H1 (cell line): ENCODE measurements at regions not wholly inside any gene's neighbourhood (a gene's known extent, or its start where the extent isn't known, plus 50 kb on each side); places are given as distances from the start of the nearest gene placed in this dataset.

Experiments
- CTCF ChIA-PET: fragments of 300-600 bp; sonication (Branson Sonifier 250); formaldehyde crosslinking; loops from one replicate; lab custom pipeline; 2021; ENCODE audit not compliant: partially characterized antibody; lab: Charles Lee
- POLR2A ChIA-PET: fragments of 300-600 bp; sonication (Branson Sonifier 250); formaldehyde crosslinking; loops from one replicate; lab custom pipeline; 2021; ENCODE audit warnings: inconsistent platforms; ENCODE audit not compliant: partially characterized antibody; lab: Charles Lee
- DNase-seq, 2 experiments: peaks; one replicate each; pipeline versions ENCODE4 v3.0.0 to v3.0.0-alpha.2; 2010 to 2022; ENCODE audit warnings: low spot score in 2 of 2, low read depth in 1 of 2, mixed read lengths in 1 of 2
- FAIRE-seq: peaks from 2 replicates; lab custom pipeline; 2011; peaks lifted over from hg19 to GRCh38; lab: Jason Lieb, UNC
- H2AFZ ChIP-seq: 2 replicates; pipeline ENCODE4 v1.8.1; 2012; ENCODE audit warnings: low read length, inconsistent platforms
- H2AK5ac ChIP-seq: 2 replicates; pipeline ENCODE4 v1.6.1; 2013; ENCODE audit warnings: low read depth, low read length
- H2BK120ac ChIP-seq: replicated peaks from 2 replicates; pipeline ENCODE3; 2013; ENCODE audit warnings: low read depth, low read length, inconsistent platforms
- H2BK12ac ChIP-seq: 2 replicates; pipeline ENCODE4 v1.6.1; 2013; ENCODE audit warnings: low read depth, low read length
- H2BK15ac ChIP-seq: 2 replicates; pipeline ENCODE4 v1.6.1; 2013; ENCODE audit warnings: low read length
- H2BK20ac ChIP-seq: 2 replicates; pipeline ENCODE4 v1.6.1; 2013; ENCODE audit warnings: low read length
- H2BK5ac ChIP-seq: 2 replicates; pipeline ENCODE4 v1.6.1; 2013; ENCODE audit warnings: low read depth, low read length
- H3K14ac ChIP-seq: 2 replicates; pipeline ENCODE4 v1.6.1; 2013; ENCODE audit warnings: inconsistent platforms; ENCODE audit not compliant: insufficient read length
- H3K18ac ChIP-seq: 2 replicates; pipeline ENCODE4 v1.6.1; 2013; ENCODE audit warnings: low read length; ENCODE audit errors: extremely low read depth
- H3K23ac ChIP-seq: 2 replicates; pipeline ENCODE4 v1.6.1; 2013; ENCODE audit warnings: inconsistent platforms; ENCODE audit not compliant: insufficient read length
- H3K23me2 ChIP-seq: 2 replicates; pipeline ENCODE4 v1.6.1; 2013; ENCODE audit warnings: low read depth, low read length
- H3K27ac ChIP-seq: 2 replicates; pipeline ENCODE4 v1.6.1; 2011; ENCODE audit warnings: low read depth, low read length, inconsistent platforms
- H3K27me3 ChIP-seq, 4 experiments: replicated peaks in 1 of 4; 1 replicate in 1 of 4; 2 replicates in 3 of 4; pipeline versions ENCODE4 v1.6.1 to v1.8.1; 2011 to 2013; ENCODE audit warnings: low read length in 3 of 4, mild to moderate bottlenecking in 3 of 4, inconsistent platforms in 2 of 4, mixed read lengths in 2 of 4, moderate library complexity in 1 of 4; ENCODE audit not compliant: control insufficient read depth in 3 of 4, insufficient read depth in 3 of 4; ENCODE audit errors: extremely low read depth in 1 of 4
- H3K36me3 ChIP-seq, 4 experiments: 2 replicates each; pipeline versions ENCODE4 v1.6.1 to v1.8.1; 2011 to 2013; ENCODE audit warnings: mild to moderate bottlenecking in 4 of 4, low read length in 3 of 4, moderate library complexity in 2 of 4, control low read depth in 1 of 4, inconsistent platforms in 1 of 4; ENCODE audit not compliant: insufficient read depth in 4 of 4, control insufficient read depth in 2 of 4
- H3K4ac ChIP-seq: replicated peaks from 2 replicates; pipeline ENCODE3; 2013; ENCODE audit warnings: low read length, low read depth, mixed read lengths, inconsistent platforms; ENCODE audit not compliant: insufficient read length
- H3K4me1 ChIP-seq, 4 experiments: replicated peaks in 1 of 4; 1 replicate in 1 of 4; 2 replicates in 3 of 4; pipeline versions ENCODE4 v1.6.1 to v1.8.1; 2011 to 2013; ENCODE audit warnings: low read length in 3 of 4, inconsistent platforms in 2 of 4, mixed read lengths in 1 of 4; ENCODE audit not compliant: insufficient read depth in 4 of 4, control insufficient read depth in 3 of 4
- H3K4me2 ChIP-seq, 2 experiments: 2 replicates each; pipeline versions ENCODE4 v1.6.1 to v1.8.1; 2011 to 2013; ENCODE audit warnings: low read depth in 2 of 2, low read length in 2 of 2, control low read depth in 1 of 2, inconsistent platforms in 1 of 2, mild to moderate bottlenecking in 1 of 2; ENCODE audit not compliant: insufficient read depth in 1 of 2
- H3K4me3 ChIP-seq, 4 experiments: fragments of 200-600, 300-600 bp in 1 of 4; sonication (generic), shearing (Covaris generic), sonication (Bioruptor Twin) in 1 of 4; 2 replicates each; pipeline versions ENCODE4 v1.5.1 to v1.8.1; 2011 to 2016; ENCODE audit warnings: low read length in 4 of 4, low read depth in 3 of 4, control low read depth in 2 of 4, inconsistent platforms in 2 of 4, mild to moderate bottlenecking in 2 of 4, mixed read lengths in 1 of 4, moderate library complexity in 1 of 4; ENCODE audit not compliant: insufficient read depth in 2 of 4; ENCODE audit errors: extremely low read depth in 1 of 4
- H3K56ac ChIP-seq: replicated peaks from 2 replicates; pipeline ENCODE3; 2013; ENCODE audit warnings: low read depth, mild to moderate bottlenecking, mixed read lengths, low read length, inconsistent platforms; ENCODE audit not compliant: insufficient read length
- H3K79me1 ChIP-seq: 2 replicates; pipeline ENCODE4 v1.6.1; 2013; ENCODE audit warnings: low read depth, low read length, control low read depth
- H3K79me2 ChIP-seq, 2 experiments: 2 replicates each; pipeline versions ENCODE4 v1.6.1 to v1.8.1; 2012 to 2013; ENCODE audit warnings: low read length in 2 of 2, mild to moderate bottlenecking in 2 of 2, inconsistent platforms in 1 of 2; ENCODE audit not compliant: insufficient read depth in 2 of 2, control insufficient read depth in 1 of 2
- H3K9ac ChIP-seq, 4 experiments: replicated peaks in 1 of 4; 1 replicate in 1 of 4; 2 replicates in 3 of 4; pipeline versions ENCODE4 v1.6.1 to v1.8.1; 2011 to 2013; ENCODE audit warnings: low read depth in 3 of 4, low read length in 3 of 4, control low read depth in 2 of 4, mild to moderate bottlenecking in 2 of 4, moderate library complexity in 2 of 4, inconsistent platforms in 1 of 4; ENCODE audit errors: extremely low read depth in 1 of 4
- H3K9me3 ChIP-seq, 2 experiments: 2 replicates each; pipeline versions ENCODE4 v1.6.1 to v1.8.1; 2012 to 2013; ENCODE audit warnings: mild to moderate bottlenecking in 2 of 2, moderate library complexity in 2 of 2, control low read depth in 1 of 2, inconsistent platforms in 1 of 2, low read depth in 1 of 2, low read length in 1 of 2, mixed read lengths in 1 of 2; ENCODE audit not compliant: insufficient read depth in 2 of 2
- H4K20me1 ChIP-seq, 2 experiments: replicated peaks in 1 of 2; 2 replicates each; pipeline versions ENCODE3 to v1.8.1; 2011 to 2013; ENCODE audit warnings: inconsistent platforms in 2 of 2, low read length in 2 of 2, mild to moderate bottlenecking in 1 of 2; ENCODE audit not compliant: insufficient read depth in 2 of 2, control insufficient read depth in 1 of 2
- H4K5ac ChIP-seq: 2 replicates; pipeline ENCODE4 v1.6.1; 2013; ENCODE audit warnings: low read length, low read depth, mixed read lengths, inconsistent platforms; ENCODE audit not compliant: insufficient read length
- H4K8ac ChIP-seq: 2 replicates; pipeline ENCODE4 v1.8.0; 2013; ENCODE audit warnings: mild to moderate bottlenecking, moderate library complexity, low read length, inconsistent platforms; ENCODE audit not compliant: insufficient read depth; ENCODE audit errors: extremely low read depth
- H4K91ac ChIP-seq: replicated peaks from 2 replicates; pipeline ENCODE3; 2013; ENCODE audit warnings: low read length, mixed read lengths, inconsistent platforms; ENCODE audit not compliant: insufficient read length
- BCL11A ChIP-seq, 2 experiments: IDR thresholded peaks; one replicate each; pipeline ENCODE4 v1.6.1; 2011; ENCODE audit warnings: low read depth in 2 of 2, low read length in 2 of 2, mild to moderate bottlenecking in 2 of 2
- EGR1 ChIP-seq: IDR thresholded peaks from 2 replicates; pipeline ENCODE4 v1.6.1; 2011; ENCODE audit warnings: low read depth, low read length, borderline replicate concordance
- EP300 ChIP-seq, 2 experiments: IDR thresholded peaks; 1 replicate in 1 of 2; 2 replicates in 1 of 2; pipeline ENCODE4 v1.6.1; 2011 to 2012; ENCODE audit warnings: low read depth in 2 of 2, low read length in 2 of 2, mild to moderate bottlenecking in 2 of 2, borderline replicate concordance in 1 of 2, inconsistent platforms in 1 of 2, moderate library complexity in 1 of 2
- FOSL1 ChIP-seq: IDR thresholded peaks from 2 replicates; pipeline ENCODE4 v1.6.1; 2011; ENCODE audit warnings: mild to moderate bottlenecking, low read depth, low read length, moderate library complexity; ENCODE audit not compliant: insufficient read depth
- MAX ChIP-seq: IDR thresholded peaks from 2 replicates; pipeline ENCODE4 v1.6.1; 2012; ENCODE audit warnings: inconsistent platforms
- NANOG ChIP-seq: IDR thresholded peaks from 2 replicates; pipeline ENCODE4 v1.6.1; 2011; ENCODE audit warnings: low read length, low read depth, mild to moderate bottlenecking, inconsistent platforms; ENCODE audit not compliant: insufficient read depth, poor library complexity, severe bottlenecking
- POU5F1 ChIP-seq: IDR thresholded peaks from 2 replicates; pipeline ENCODE4 v1.6.1; 2011; ENCODE audit warnings: low read depth, mild to moderate bottlenecking, low read length, moderate library complexity
- RFX5 ChIP-seq: IDR thresholded peaks from 2 replicates; pipeline ENCODE4 v1.6.1; 2011; ENCODE audit warnings: low read depth, low read length, improper control_type of control experiment, borderline replicate concordance
- SRF ChIP-seq: IDR thresholded peaks from 2 replicates; pipeline ENCODE4 v1.6.1; 2011; ENCODE audit warnings: mild to moderate bottlenecking, low read depth, low read length, moderate library complexity
- WGBS, 2 experiments: shearing (Covaris generic) in 1 of 2; methylation state at CpG; one replicate each; pipeline versions ENCODE4 v1.1.6 to v1.1.7; 2013 to 2015; ENCODE audit warnings: low lambda C conversion rate in 2 of 2, mixed read lengths in 2 of 2, inconsistent platforms in 1 of 2, low coverage in 1 of 2, missing lambda C conversion rate in 1 of 2; ENCODE audit not compliant: insufficient replicate concordance in 2 of 2, insufficient coverage in 1 of 2, insufficient read length in 1 of 2; ENCODE audit errors: extremely low coverage in 1 of 2, missing lambda C conversion rate in 1 of 2; 5-methylcytosine and 5-hydroxymethylcytosine counted together
- TF ChIP-seq, protein P1 (sequence below): IDR thresholded peaks from 2 replicates; pipeline ENCODE4 v1.6.1; 2012; ENCODE audit warnings: low read length, inconsistent platforms

DNA sequence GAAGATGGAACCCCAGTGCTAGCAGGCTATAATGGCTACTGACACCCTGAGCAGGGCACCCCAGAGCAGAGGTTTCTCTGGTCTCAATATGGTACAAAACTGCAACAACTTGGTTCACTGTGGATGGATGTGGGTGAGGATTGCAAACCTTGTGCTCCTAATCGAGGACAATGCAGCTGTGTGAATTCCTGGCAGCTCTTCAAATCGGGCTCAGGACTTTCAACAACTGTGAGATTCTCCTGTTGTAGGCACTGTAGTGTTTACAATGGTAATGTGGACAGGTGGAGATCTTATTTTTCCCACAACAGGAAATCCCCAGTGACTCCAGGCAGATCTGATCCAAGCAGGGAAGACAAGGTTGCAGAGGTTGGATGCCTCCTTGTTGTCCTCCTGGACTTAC lies 101.5 kb downstream of the RCHY1 start:
- H4K20me1 ChIP-seq: no peaks in the 10 kb centered on the region
- no peaks in the 10 kb centered on the region for H3K4me1 ChIP-seq
- no peak overlapping the region for H3K14ac ChIP-seq
- WGBS, 2 experiments: 86% methylated on average over 2 of the region's 2 CpGs; no CpG with 5 or more reads in 1 of the 2 experiments
- TF ChIP-seq SRF (no peak), BCL11A (IDR thresholded peaks at IDR 0.05; ENCODE audit: low read depth in 2 of 2, low read length in 2 of 2) (no peak), FOSL1 (no peak), EP300 (IDR thresholded peaks at IDR 0.05; ENCODE audit: borderline replicate concordance in 1 of 2, low read depth in 2 of 2, low read length in 2 of 2) (no peak), POU5F1 (no peak), EGR1 (no peak), RFX5 (no peak), NANOG (no peak), MAX (no peak)
- TF ChIP-seq, protein P1, sequence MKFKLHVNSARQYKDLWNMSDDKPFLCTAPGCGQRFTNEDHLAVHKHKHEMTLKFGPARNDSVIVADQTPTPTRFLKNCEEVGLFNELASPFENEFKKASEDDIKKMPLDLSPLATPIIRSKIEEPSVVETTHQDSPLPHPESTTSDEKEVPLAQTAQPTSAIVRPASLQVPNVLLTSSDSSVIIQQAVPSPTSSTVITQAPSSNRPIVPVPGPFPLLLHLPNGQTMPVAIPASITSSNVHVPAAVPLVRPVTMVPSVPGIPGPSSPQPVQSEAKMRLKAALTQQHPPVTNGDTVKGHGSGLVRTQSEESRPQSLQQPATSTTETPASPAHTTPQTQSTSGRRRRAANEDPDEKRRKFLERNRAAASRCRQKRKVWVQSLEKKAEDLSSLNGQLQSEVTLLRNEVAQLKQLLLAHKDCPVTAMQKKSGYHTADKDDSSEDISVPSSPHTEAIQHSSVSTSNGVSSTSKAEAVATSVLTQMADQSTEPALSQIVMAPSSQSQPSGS: no peak
- ChIA-PET POLR2A (no interaction called here), CTCF (interaction anchor here (0.9 to 1.3 kb wide), 3 partner anchors 13 to 21 kb away, joined by 3 to 4 read pairs (median 3); no protein-coding TSS in a partner anchor)
- H3K79me1 ChIP-seq: no peaks in the 10 kb centered on the region
- H3K23ac ChIP-seq: no peak overlapping the region
- H3K4me3 ChIP-seq: no peak overlapping the region
- no peaks in the 10 kb centered on the region for H3K27me3 ChIP-seq
- no peak overlapping the region for H3K9ac ChIP-seq
- H2AK5ac ChIP-seq: no peak overlapping the region
- no peaks in the 10 kb centered on the region for H3K9me3 ChIP-seq
- FAIRE-seq: no peak
- H4K5ac ChIP-seq: no peak overlapping the region
- no peak overlapping the region for H2AFZ ChIP-seq
- no peak overlapping the region for H3K56ac ChIP-seq
- H2BK12ac ChIP-seq: no peak overlapping the region
- no peak overlapping the region for H4K91ac ChIP-seq
- H2BK20ac ChIP-seq: no peak overlapping the region
- no peak overlapping the region for H2BK5ac ChIP-seq
- H3K18ac ChIP-seq: no peak overlapping the region
- H3K4me2 ChIP-seq: no peak overlapping the region
- H3K27ac ChIP-seq: no peak overlapping the region
- no peaks in the 10 kb centered on the region for H3K23me2 ChIP-seq
- H4K8ac ChIP-seq: no peak overlapping the region; the same call in 1 of the 2 replicates
- no peaks in the 10 kb centered on the region for H3K36me3 ChIP-seq
- DNase-seq: no peak
- no peak overlapping the region for H2BK120ac ChIP-seq
- H2BK15ac ChIP-seq: no peak overlapping the region
- H3K79me2 ChIP-seq: no peaks in the 10 kb centered on the region
- no peak overlapping the region for H3K4ac ChIP-seq
